ENCODE measurements at regions not wholly inside any gene's neighbourhood (a gene's known extent, or its start where the extent isn't known, plus 50 kb on each side); places are given as distances from the start of the nearest gene placed in this dataset.

DNA sequence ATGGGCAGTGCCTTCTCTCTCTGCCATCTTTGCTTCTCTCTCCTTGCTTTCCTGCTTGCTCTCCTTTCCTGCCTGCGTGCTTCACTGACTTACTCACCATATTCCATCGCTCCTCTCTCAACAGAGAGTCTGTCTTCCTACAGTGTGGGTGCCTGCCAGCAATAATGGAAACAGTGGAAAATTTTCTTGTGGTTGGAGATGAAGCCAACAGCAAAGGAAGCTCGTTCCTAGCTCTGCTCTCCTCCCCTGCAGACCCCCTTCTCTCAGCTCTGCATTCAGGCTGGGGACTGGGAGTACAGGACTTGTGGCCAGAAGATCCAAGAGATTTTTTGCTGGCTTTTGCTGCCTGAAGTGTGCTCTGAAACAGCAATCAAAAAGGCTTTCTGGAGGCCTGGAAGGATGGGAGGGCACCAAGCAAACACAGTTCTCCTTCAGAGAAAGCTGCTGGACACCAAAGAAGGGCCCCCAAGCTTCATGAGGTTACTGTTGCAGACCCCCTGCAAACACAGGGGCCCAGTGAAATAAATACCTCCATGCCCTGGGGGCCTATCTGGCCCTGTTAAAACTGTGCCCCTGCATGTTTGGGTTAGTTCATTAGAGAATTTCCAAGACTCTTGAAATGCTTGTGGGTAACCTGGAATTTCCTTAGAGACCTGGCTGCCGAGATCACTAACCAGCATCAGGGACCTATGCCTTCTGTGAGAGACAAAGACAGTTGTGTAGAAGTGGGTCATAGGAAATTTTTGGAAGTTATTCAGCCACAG lies 149.9 kb upstream of the RASGRP1 start (continued):
- TF ChIP-seq RNF2 (IDR thresholded peaks at IDR 0.05; ENCODE audit: borderline replicate concordance, low read depth) (no peak), FOSB (CRISPR knock-in tag; IDR thresholded peaks at IDR 0.05) (no peak)

DNA sequence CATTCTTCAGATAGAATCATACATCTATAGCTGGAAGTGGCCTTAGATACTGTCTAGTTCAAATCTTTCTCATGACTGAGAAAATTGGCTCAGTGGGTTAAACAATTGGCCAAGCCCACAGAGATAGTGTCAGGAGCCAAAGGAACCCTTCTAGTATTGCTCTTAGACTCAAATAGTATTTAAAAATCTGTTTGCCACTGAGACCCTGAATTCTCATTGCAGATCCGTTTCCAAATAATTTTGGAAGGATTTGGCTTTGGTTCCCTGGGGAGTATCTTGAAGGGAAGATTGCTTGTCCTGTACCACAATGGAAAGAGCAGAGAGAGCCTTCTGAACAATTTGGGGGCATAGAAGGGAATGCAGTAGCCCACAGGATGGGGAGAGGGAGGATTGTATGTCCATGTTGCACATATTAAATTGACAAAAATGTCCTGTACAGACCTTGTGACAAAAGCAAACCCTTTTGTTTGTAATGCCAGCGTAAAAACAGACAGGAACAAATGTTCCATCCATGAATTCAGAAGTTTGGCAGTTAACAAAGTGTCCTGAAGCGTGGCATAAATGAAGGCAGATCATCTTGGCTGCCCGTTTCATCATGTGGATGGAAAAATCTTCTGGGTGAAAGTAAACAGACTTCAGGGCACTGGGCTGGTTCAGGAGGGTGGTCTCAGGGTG lies 156.4 kb upstream of the RASGRP1 start:
- CTCF ChIA-PET: interaction anchor here (0.5 kb wide), 1 partner anchor 985 kb away, joined by 3 read pairs; no protein-coding TSS in a partner anchor
- DNase-seq (ENCODE audit: low read depth in 1 of 2, low spot score in 1 of 2) (no peak), ATAC-seq (no peak), FAIRE-seq (no peak)
- Histone ChIP-seq H3K4me2 (no peak overlapping the region), H3K4me1 (no peaks in the 10 kb centered on the region), H3K27ac (no peak overlapping the region), H3K9me3 (no peaks in the 10 kb centered on the region), H3K4me3 (no peak overlapping the region)
- WGBS (ENCODE audit: missing lambda C conversion rate): 67% methylated on average over 4 of the region's 4 CpGs
- POLR2A ChIA-PET: no interaction called here
- TF ChIP-seq, protein P1, sequence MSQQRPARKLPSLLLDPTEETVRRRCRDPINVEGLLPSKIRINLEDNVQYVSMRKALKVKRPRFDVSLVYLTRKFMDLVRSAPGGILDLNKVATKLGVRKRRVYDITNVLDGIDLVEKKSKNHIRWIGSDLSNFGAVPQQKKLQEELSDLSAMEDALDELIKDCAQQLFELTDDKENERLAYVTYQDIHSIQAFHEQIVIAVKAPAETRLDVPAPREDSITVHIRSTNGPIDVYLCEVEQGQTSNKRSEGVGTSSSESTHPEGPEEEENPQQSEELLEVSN (IDR thresholded peaks at IDR 0.05; ENCODE audit: borderline replicate concordance, low read depth): no peak
- TF ChIP-seq, protein P2, sequence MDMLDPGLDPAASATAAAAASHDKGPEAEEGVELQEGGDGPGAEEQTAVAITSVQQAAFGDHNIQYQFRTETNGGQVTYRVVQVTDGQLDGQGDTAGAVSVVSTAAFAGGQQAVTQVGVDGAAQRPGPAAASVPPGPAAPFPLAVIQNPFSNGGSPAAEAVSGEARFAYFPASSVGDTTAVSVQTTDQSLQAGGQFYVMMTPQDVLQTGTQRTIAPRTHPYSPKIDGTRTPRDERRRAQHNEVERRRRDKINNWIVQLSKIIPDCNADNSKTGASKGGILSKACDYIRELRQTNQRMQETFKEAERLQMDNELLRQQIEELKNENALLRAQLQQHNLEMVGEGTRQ (IDR thresholded peaks at IDR 0.05): no peak
- TF ChIP-seq CHD4 (IDR thresholded peaks at IDR 0.05; ENCODE audit: borderline replicate concordance) (no peak), HOXB13 (CRISPR knock-in tag; IDR thresholded peaks at IDR 0.05; ENCODE audit: low read depth) (no peak)
- TF ChIP-seq, protein P3, sequence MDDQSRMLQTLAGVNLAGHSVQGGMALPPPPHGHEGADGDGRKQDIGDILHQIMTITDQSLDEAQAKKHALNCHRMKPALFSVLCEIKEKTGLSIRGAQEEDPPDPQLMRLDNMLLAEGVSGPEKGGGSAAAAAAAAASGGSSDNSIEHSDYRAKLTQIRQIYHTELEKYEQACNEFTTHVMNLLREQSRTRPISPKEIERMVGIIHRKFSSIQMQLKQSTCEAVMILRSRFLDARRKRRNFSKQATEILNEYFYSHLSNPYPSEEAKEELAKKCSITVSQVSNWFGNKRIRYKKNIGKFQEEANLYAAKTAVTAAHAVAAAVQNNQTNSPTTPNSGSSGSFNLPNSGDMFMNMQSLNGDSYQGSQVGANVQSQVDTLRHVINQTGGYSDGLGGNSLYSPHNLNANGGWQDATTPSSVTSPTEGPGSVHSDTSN (IDR thresholded peaks at IDR 0.05): no peak

DNA sequence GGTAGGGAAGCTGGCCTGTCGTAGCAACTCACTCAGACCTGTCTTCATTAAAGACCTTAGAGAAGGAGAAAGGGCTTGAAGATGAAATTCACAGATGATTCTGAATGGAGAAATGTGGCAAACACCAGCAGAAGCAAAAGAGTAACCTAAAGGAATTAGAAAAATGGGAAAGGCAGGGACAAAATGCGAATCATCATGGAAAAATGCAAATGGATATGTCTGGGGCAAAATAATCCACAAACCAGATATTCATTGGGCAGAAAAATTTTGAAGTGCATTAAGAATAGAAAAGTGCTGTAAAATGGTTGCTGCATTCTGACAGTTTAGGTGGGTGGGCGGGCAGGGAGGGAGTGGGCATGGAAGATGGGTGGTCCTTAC lies 156.9 kb upstream of the RASGRP1 start:
- ATAC-seq (no peak), DNase-seq (ENCODE audit: low read depth in 1 of 2, low spot score in 1 of 2) (no peak), FAIRE-seq (no peak)
- Histone ChIP-seq H3K4me2 (no peak overlapping the region), H3K4me3 (no peak overlapping the region), H3K27ac (no peak overlapping the region), H3K4me1 (no peaks in the 10 kb centered on the region), H3K9me3 (no peaks in the 10 kb centered on the region)
- ChIA-PET CTCF (no interaction called here), POLR2A (no interaction called here)
- TF ChIP-seq, protein P4, sequence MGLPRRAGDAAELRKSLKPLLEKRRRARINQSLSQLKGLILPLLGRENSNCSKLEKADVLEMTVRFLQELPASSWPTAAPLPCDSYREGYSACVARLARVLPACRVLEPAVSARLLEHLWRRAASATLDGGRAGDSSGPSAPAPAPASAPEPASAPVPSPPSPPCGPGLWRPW (IDR thresholded peaks at IDR 0.05): no peak
- no peak for TF ChIP-seq RAD21 (conservative IDR thresholded peaks at IDR 0.05 in 1 of 2, IDR thresholded peaks at IDR 0.05 in 1 of 2)
- no peak for TF ChIP-seq EHF (CRISPR knock-in tag; IDR thresholded peaks at IDR 0.05)
- TF ChIP-seq RNF2 (IDR thresholded peaks at IDR 0.05; ENCODE audit: borderline replicate concordance, low read depth): no peak
- TF ChIP-seq HOXB13 (CRISPR knock-in tag; IDR thresholded peaks at IDR 0.05; ENCODE audit: low read depth): no peak
- no peak for TF ChIP-seq KDM5A (IDR thresholded peaks at IDR 0.05)
- TF ChIP-seq EHMT2 (IDR thresholded peaks at IDR 0.05; ENCODE audit: low read depth): no peak
- no peak for TF ChIP-seq FOSB (CRISPR knock-in tag; IDR thresholded peaks at IDR 0.05)
- TF ChIP-seq HOXB5 (CRISPR knock-in tag; IDR thresholded peaks at IDR 0.05): no peak
- no peak for TF ChIP-seq EP300 (IDR thresholded peaks at IDR 0.05)
- TF ChIP-seq, protein P1 (IDR thresholded peaks at IDR 0.05; ENCODE audit: borderline replicate concordance, low read depth): no peak
- TF ChIP-seq, protein P5, sequence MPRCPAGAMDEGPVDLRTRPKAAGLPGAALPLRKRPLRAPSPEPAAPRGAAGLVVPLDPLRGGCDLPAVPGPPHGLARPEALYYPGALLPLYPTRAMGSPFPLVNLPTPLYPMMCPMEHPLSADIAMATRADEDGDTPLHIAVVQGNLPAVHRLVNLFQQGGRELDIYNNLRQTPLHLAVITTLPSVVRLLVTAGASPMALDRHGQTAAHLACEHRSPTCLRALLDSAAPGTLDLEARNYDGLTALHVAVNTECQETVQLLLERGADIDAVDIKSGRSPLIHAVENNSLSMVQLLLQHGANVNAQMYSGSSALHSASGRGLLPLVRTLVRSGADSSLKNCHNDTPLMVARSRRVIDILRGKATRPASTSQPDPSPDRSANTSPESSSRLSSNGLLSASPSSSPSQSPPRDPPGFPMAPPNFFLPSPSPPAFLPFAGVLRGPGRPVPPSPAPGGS (IDR thresholded peaks at IDR 0.05): no peak
- TF ChIP-seq BHLHE40 (IDR thresholded peaks at IDR 0.05; ENCODE audit: low read depth, low read length): no peak
- TF ChIP-seq HEYL (CRISPR knock-in tag; IDR thresholded peaks at IDR 0.05): no peak
- no peak for TF ChIP-seq SREBF2 (IDR thresholded peaks at IDR 0.05)
- WGBS (ENCODE audit: missing lambda C conversion rate): 48% methylated on average over 2 of the region's 3 CpGs

All from A549 (cell line).